Keratinocyte (primary cell): ENCODE measurements at regions not wholly inside any gene's neighbourhood (a gene's known extent, or its start where the extent isn't known, plus 50 kb on each side); places are given as distances from the start of the nearest gene placed in this dataset.

Experiments used
- DNase-seq: peaks from one replicate; pipeline ENCODE4 v3.0.0-alpha.2; 2011; ENCODE audit warnings: low read depth, missing footprints, low spot score
- FAIRE-seq: peaks from 2 replicates; lab custom pipeline; 2011; peaks lifted over from hg19 to GRCh38; lab: Jason Lieb, UNC
- H2AFZ ChIP-seq: 2 replicates; pipeline ENCODE4 v1.6.0; 2012; ENCODE audit warnings: low read length, control low read depth, inconsistent platforms; ENCODE audit not compliant: control insufficient read depth
- H3K27ac ChIP-seq: 2 replicates; pipeline ENCODE4 v1.5.1; 2011; ENCODE audit warnings: low read length; ENCODE audit not compliant: control insufficient read depth, insufficient read depth
- H3K27me3 ChIP-seq: 3 replicates; pipeline ENCODE4 v1.6.0; 2011; ENCODE audit warnings: low read length; ENCODE audit not compliant: control insufficient read depth, insufficient read depth; ENCODE audit errors: extremely low read depth
- H3K36me3 ChIP-seq, 2 experiments: 2 replicates in 1 of 2; 3 replicates in 1 of 2; pipeline ENCODE4 v1.5.1; 2011; ENCODE audit warnings: low read length in 2 of 2, mild to moderate bottlenecking in 1 of 2; ENCODE audit not compliant: control insufficient read depth in 2 of 2, insufficient read depth in 2 of 2; ENCODE audit errors: extremely low read depth in 1 of 2
- H3K4me1 ChIP-seq: 3 replicates; pipeline ENCODE4 v1.5.1; 2011; ENCODE audit warnings: low read length; ENCODE audit not compliant: control insufficient read depth, insufficient read depth; ENCODE audit errors: extremely low read depth
- H3K4me2 ChIP-seq: 3 replicates; pipeline ENCODE4 v1.6.0; 2011; ENCODE audit warnings: low read depth, low read length; ENCODE audit not compliant: control insufficient read depth, insufficient read depth; ENCODE audit errors: extremely low read depth
- H3K4me3 ChIP-seq, 3 experiments: fragments of 200-600 bp in 1 of 3; sonication (generic) in 1 of 3; 2 replicates in 2 of 3; 3 replicates in 1 of 3; pipeline ENCODE4 v1.5.1; 2011 to 2016; ENCODE audit warnings: low read length in 3 of 3, mild to moderate bottlenecking in 3 of 3, control low read depth in 2 of 3, inconsistent platforms in 1 of 3, low read depth in 1 of 3, mixed read lengths in 1 of 3, mixed run types in 1 of 3, moderate library complexity in 1 of 3; ENCODE audit not compliant: control insufficient read depth in 2 of 3, insufficient read depth in 2 of 3; ENCODE audit errors: extremely low read depth in 1 of 3
- H3K79me2 ChIP-seq: 2 replicates; pipeline ENCODE4 v1.6.0; 2012; ENCODE audit warnings: low read length; ENCODE audit not compliant: control insufficient read depth, insufficient read depth
- H3K9ac ChIP-seq: 3 replicates; pipeline ENCODE4 v1.6.0; 2011; ENCODE audit warnings: low read length; ENCODE audit not compliant: control insufficient read depth, insufficient read depth; ENCODE audit errors: extremely low read depth
- H3K9me1 ChIP-seq: 3 replicates; pipeline ENCODE4 v1.6.0; 2011; ENCODE audit warnings: low read length; ENCODE audit not compliant: control insufficient read depth, insufficient read depth; ENCODE audit errors: extremely low read depth
- H3K9me3 ChIP-seq: 2 replicates; pipeline ENCODE4 v1.5.1; 2012; ENCODE audit warnings: low read depth, low read length; ENCODE audit not compliant: control insufficient read depth
- H4K20me1 ChIP-seq: 3 replicates; pipeline ENCODE4 v1.6.0; 2011; ENCODE audit warnings: low read length; ENCODE audit not compliant: control insufficient read depth, insufficient read depth; ENCODE audit errors: extremely low read depth
- EZH2 ChIP-seq: IDR thresholded peaks from one replicate; pipeline ENCODE4 v1.6.1; 2012; ENCODE audit warnings: inconsistent platforms, mild to moderate bottlenecking, low read length, moderate library complexity
- dilution Hi-C: fragments of 300-500 bp; cut with MboI; formaldehyde crosslinking; loops from one replicate; pipeline ENCODE4 v1.7.0; 2020; ENCODE audit warnings: low sequenced_read_pairs; ENCODE audit not compliant: extremely low pct_ligation_motif_present
- TF ChIP-seq, protein P1 (sequence below), 3 experiments: IDR thresholded peaks in 1 of 3; conservative IDR thresholded peaks in 1 of 3; optimal IDR thresholded peaks in 1 of 3; 2 replicates in 2 of 3; 3 replicates in 1 of 3; pipeline versions ENCODE3 to v1.5.1; 2011; ENCODE audit warnings: low read length in 3 of 3, mild to moderate bottlenecking in 3 of 3, moderate library complexity in 2 of 3, control low read depth in 1 of 3, inconsistent platforms in 1 of 3; ENCODE audit not compliant: insufficient read depth in 2 of 3; ENCODE audit errors: extremely low read depth in 1 of 3

DNA sequence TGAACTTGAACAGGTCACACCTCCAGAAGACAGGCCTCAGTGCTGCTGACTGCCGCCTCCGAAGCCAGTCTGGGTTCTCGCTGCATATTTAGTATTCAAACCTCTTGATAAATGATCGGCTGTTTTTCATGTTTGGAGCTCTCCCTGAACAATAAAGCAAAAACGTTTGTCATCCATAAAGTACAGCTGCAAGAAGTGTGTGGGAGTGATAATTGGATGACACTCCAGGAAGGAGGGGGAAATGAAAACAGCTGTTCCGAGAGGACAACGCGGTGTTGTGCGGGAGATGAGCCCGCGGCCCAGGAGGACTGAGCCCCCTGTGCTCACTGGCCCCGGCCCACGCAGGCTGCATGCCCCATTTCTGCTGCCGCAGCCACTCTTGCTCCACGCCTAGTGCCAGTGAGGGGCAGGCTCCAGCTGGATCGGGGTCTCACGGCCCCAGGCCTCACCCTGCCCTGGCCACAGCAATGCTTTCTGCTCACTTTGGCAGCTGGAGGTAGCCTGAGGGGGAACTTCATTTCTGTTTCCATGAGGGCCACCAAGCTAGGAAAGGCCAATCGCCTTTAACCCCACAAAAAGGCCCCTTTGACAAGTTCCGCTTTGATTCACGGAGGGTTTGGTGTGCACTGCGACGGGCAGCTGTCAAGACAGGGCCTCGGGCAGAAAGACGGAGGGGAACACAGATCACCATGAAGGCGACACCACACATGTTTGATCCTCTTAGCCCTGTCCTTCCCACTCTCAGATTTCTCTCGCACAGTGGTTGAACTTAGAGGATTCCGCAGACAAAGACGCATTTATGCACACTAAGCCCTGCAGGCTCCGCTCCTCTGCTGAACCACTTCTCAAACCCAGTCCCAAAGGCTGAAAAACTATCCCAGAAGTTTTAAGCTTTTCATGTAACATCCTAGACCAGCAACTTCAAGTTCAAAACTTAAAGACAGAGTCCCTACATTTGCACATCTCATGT lies 537.6 kb downstream of the EFNB2 start:
- TF ChIP-seq, protein P1, sequence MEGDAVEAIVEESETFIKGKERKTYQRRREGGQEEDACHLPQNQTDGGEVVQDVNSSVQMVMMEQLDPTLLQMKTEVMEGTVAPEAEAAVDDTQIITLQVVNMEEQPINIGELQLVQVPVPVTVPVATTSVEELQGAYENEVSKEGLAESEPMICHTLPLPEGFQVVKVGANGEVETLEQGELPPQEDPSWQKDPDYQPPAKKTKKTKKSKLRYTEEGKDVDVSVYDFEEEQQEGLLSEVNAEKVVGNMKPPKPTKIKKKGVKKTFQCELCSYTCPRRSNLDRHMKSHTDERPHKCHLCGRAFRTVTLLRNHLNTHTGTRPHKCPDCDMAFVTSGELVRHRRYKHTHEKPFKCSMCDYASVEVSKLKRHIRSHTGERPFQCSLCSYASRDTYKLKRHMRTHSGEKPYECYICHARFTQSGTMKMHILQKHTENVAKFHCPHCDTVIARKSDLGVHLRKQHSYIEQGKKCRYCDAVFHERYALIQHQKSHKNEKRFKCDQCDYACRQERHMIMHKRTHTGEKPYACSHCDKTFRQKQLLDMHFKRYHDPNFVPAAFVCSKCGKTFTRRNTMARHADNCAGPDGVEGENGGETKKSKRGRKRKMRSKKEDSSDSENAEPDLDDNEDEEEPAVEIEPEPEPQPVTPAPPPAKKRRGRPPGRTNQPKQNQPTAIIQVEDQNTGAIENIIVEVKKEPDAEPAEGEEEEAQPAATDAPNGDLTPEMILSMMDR (optimal IDR thresholded peaks at IDR 0.05 in 1 of 3, IDR thresholded peaks at IDR 0.05 in 1 of 3, conservative IDR thresholded peaks at IDR 0.05 in 1 of 3; ENCODE audit: extremely low read depth in 1 of 3, insufficient read depth in 2 of 3, low read length in 3 of 3): no peak
- TF ChIP-seq EZH2: no peak
- no peaks in the 10 kb centered on the region for H3K9me3 ChIP-seq
- H3K9ac ChIP-seq: no peak overlapping the region
- DNase-seq (no peak), FAIRE-seq (no peak)
- no peak overlapping the region for H2AFZ ChIP-seq
- H3K4me3 ChIP-seq: no peak overlapping the region
- no peaks in the 10 kb centered on the region for H4K20me1 ChIP-seq
- dilution Hi-C loops: no loop called here
- H3K36me3 ChIP-seq: no peaks in the 10 kb centered on the region
- H3K4me1 ChIP-seq: no peaks in the 10 kb centered on the region
- H3K9me1 ChIP-seq: no peaks in the 10 kb centered on the region
- no peaks in the 10 kb centered on the region for H3K27me3 ChIP-seq
- H3K27ac ChIP-seq: no peak overlapping the region
- no peaks in the 10 kb centered on the region for H3K79me2 ChIP-seq
- H3K4me2 ChIP-seq: no peak overlapping the region

GRCh38 chr13:105996391-105997025 lies 539.0 kb downstream of the EFNB2 start:
- dilution Hi-C loops: no loop called here
- Histone ChIP-seq H4K20me1 (no peaks in the 10 kb centered on the region), H2AFZ (no peak overlapping the region), H3K9me3 (no peaks in the 10 kb centered on the region), H3K36me3 (no peaks in the 10 kb centered on the region), H3K79me2 (no peaks in the 10 kb centered on the region), H3K9me1 (no peaks in the 10 kb centered on the region), H3K4me2 (no peak overlapping the region), H3K27me3 (no peaks in the 10 kb centered on the region), H3K4me3 (no peak overlapping the region), H3K9ac (no peak overlapping the region), H3K4me1 (peaks cover 8% of the 10 kb centered on the region), H3K27ac (no peak overlapping the region)
- DNase-seq (no peak), FAIRE-seq (no peak)
- no peak for TF ChIP-seq EZH2
- TF ChIP-seq, protein P1 (optimal IDR thresholded peaks at IDR 0.05 in 1 of 3, IDR thresholded peaks at IDR 0.05 in 1 of 3, conservative IDR thresholded peaks at IDR 0.05 in 1 of 3; ENCODE audit: extremely low read depth in 1 of 3, insufficient read depth in 2 of 3, low read length in 3 of 3): no peak
